Caco-2 (cell line): ENCODE measurements at regions not wholly inside any gene's neighbourhood (a gene's known extent, or its start where the extent isn't known, plus 50 kb on each side); places are given as distances from the start of the nearest gene placed in this dataset.

Experiments
- BruUV-seq: library from RNA; stranded (reverse); fragments of 400-500 nt; replicated peaks from 2 replicates; lab custom pipeline; 2021; lab: Mats Ljungman, UMichigan
- CTCF ChIA-PET: fragments of 300-600 bp; sonication (Branson Sonifier 250); formaldehyde crosslinking; loops from one replicate; lab custom pipeline; 2022; ENCODE audit warnings: antibody characterized with exemption; lab: Charles Lee
- POLR2A ChIA-PET: fragments of 300-600 bp; sonication (Branson Sonifier 250); formaldehyde crosslinking; loops from one replicate; lab custom pipeline; 2022; ENCODE audit warnings: antibody characterized with exemption; lab: Charles Lee
- DNase-seq, 2 experiments: peaks; one replicate each; pipeline versions ENCODE4 v3.0.0 to v3.0.0-alpha.2; 2020 to 2022
- H3K27me3 ChIP-seq: replicated peaks from 2 replicates; pipeline ENCODE4 v1.6.0; 2011; ENCODE audit warnings: low read length; ENCODE audit not compliant: control insufficient read depth, insufficient read depth
- H3K36me3 ChIP-seq: 2 replicates; pipeline ENCODE4 v1.5.1; 2011; ENCODE audit warnings: low read length; ENCODE audit not compliant: control insufficient read depth, insufficient read depth
- H3K4me1 ChIP-seq: fragments of 250-450 bp; sonication (Bioruptor Pico); 2 replicates; pipeline ENCODE4 v1.5.1; 2020; ENCODE audit warnings: mild to moderate bottlenecking
- H3K4me3 ChIP-seq: 2 replicates; pipeline ENCODE4 v1.5.1; 2011; ENCODE audit warnings: low read depth, mild to moderate bottlenecking, control low read depth, low read length
- H3K9me3 ChIP-seq: fragments of 250-450 bp; sonication (Bioruptor Pico); 2 replicates; pipeline ENCODE4 v1.5.1; 2020; ENCODE audit warnings: mild to moderate bottlenecking, moderate library complexity
- H3K27ac Mint-ChIP-seq: one replicate; pipeline ENCODE4 v1.8.0; 2022; ENCODE audit warnings: mixed read lengths; ENCODE audit not compliant: unreplicated experiment
- H3K27me3 Mint-ChIP-seq: one replicate; pipeline ENCODE4 v1.8.0; 2022; ENCODE audit warnings: mixed read lengths; ENCODE audit not compliant: insufficient read depth, unreplicated experiment
- H3K36me3 Mint-ChIP-seq: one replicate; pipeline ENCODE4 v1.8.0; 2022; ENCODE audit warnings: mild to moderate bottlenecking, mixed read lengths; ENCODE audit not compliant: insufficient read depth, unreplicated experiment
- H3K4me1 Mint-ChIP-seq: one replicate; pipeline ENCODE4 v1.8.0; 2022; ENCODE audit warnings: low read depth, mixed read lengths; ENCODE audit not compliant: unreplicated experiment
- H3K4me3 Mint-ChIP-seq: one replicate; pipeline ENCODE4 v1.8.0; 2022; ENCODE audit warnings: mild to moderate bottlenecking, moderate library complexity, mixed read lengths; ENCODE audit not compliant: unreplicated experiment
- H3K9me3 Mint-ChIP-seq: one replicate; pipeline ENCODE4 v1.8.0; 2022; ENCODE audit warnings: mixed read lengths; ENCODE audit not compliant: unreplicated experiment
- CTCF ChIP-seq, 2 experiments: fragments of 200-600 bp in 1 of 2; IDR thresholded peaks; 1 replicate in 1 of 2; 2 replicates in 1 of 2; pipeline versions ENCODE4 v1.5.1 to v1.8.0; 2011 to 2022; ENCODE audit warnings: antibody characterized with exemption in 1 of 2, control low read depth in 1 of 2, inconsistent platforms in 1 of 2, low read depth in 1 of 2, low read length in 1 of 2, mild to moderate bottlenecking in 1 of 2, moderate library complexity in 1 of 2; ENCODE audit not compliant: insufficient read depth in 1 of 2, severe bottlenecking in 1 of 2, unreplicated experiment in 1 of 2
- intact Hi-C: fragments of 100-400 bp; cut with micrococcal nuclease; formaldehyde crosslinking; loops from one replicate; pipeline ENCODE4 v1.10.0; 2022; ENCODE audit not compliant: unreplicated experiment

- no TSS peak for BruUV-seq
- Histone ChIP-seq H3K4me3 (no peak overlapping the region), H3K9me3 (no peaks in the 10 kb centered on the region), H3K36me3 (no peaks in the 10 kb centered on the region), H3K4me1 (no peaks in the 10 kb centered on the region), H3K27me3 (no peaks in the 10 kb centered on the region)
- no peaks in the 10 kb centered on the region for H3K27me3 Mint-ChIP-seq
- H3K36me3 Mint-ChIP-seq = no peaks in the 10 kb centered on the region
- intact Hi-C loops = no loop called here
- ChIA-PET CTCF (no interaction called here), POLR2A (no interaction called here)
- no peaks in the 10 kb centered on the region for H3K4me1 Mint-ChIP-seq
- no peak overlapping the region for H3K4me3 Mint-ChIP-seq
- TF ChIP-seq CTCF (IDR thresholded peaks at IDR 0.05; ENCODE audit: insufficient read depth in 1 of 2, low read depth in 1 of 2, low read length in 1 of 2, severe bottlenecking in 1 of 2, unreplicated experiment in 1 of 2) = no peak
- peaks cover 16% of the 10 kb centered on the region for H3K9me3 Mint-ChIP-seq
- no peak for DNase-seq
- no peak overlapping the region for H3K27ac Mint-ChIP-seq
These were observed 77.5 kb upstream of the CPSF6 start for GRCh38 chr12:69161829-69162228.

- POLR2A ChIA-PET = no interaction called here
- intact Hi-C loops = no loop called here
These were observed 75.5 kb upstream of the CPSF6 start for GRCh38 chr12:69163681-69164362.

GRCh38 chr12:69167648-69168165 is 71.7 kb upstream of the CPSF6 start:
- Mint-ChIP-seq H3K36me3 (no peaks in the 10 kb centered on the region), H3K9me3 (no peaks in the 10 kb centered on the region), H3K27ac (no peak overlapping the region), H3K4me3 (no peak overlapping the region), H3K27me3 (no peaks in the 10 kb centered on the region), H3K4me1 (no peaks in the 10 kb centered on the region)
- no peaks in the 10 kb centered on the region for H3K4me1 ChIP-seq
- no peak for TF ChIP-seq CTCF (IDR thresholded peaks at IDR 0.05; ENCODE audit: insufficient read depth in 1 of 2, low read depth in 1 of 2, low read length in 1 of 2, severe bottlenecking in 1 of 2, unreplicated experiment in 1 of 2)
- no peak overlapping the region for H3K4me3 ChIP-seq
- H3K27me3 ChIP-seq = no peaks in the 10 kb centered on the region
- no peaks in the 10 kb centered on the region for H3K9me3 ChIP-seq
- no peaks in the 10 kb centered on the region for H3K36me3 ChIP-seq
- intact Hi-C loops = no loop called here
- DNase-seq = no peak
- no TSS peak for BruUV-seq
- ChIA-PET CTCF (no interaction called here), POLR2A (no interaction called here)

More at GRCh38 chr12:69163681-69164362, 75.5 kb upstream of the CPSF6 start:
- Histone ChIP-seq H3K4me3 (no peak overlapping the region), H3K9me3 (no peaks in the 10 kb centered on the region), H3K36me3 (no peaks in the 10 kb centered on the region), H3K27me3 (no peaks in the 10 kb centered on the region), H3K4me1 (no peaks in the 10 kb centered on the region)
- no peak for TF ChIP-seq CTCF (IDR thresholded peaks at IDR 0.05; ENCODE audit: insufficient read depth in 1 of 2, low read depth in 1 of 2, low read length in 1 of 2, severe bottlenecking in 1 of 2, unreplicated experiment in 1 of 2)
- Mint-ChIP-seq H3K9me3 (peaks cover 16% of the 10 kb centered on the region), H3K36me3 (no peaks in the 10 kb centered on the region), H3K27ac (no peak overlapping the region), H3K4me3 (no peak overlapping the region), H3K27me3 (no peaks in the 10 kb centered on the region), H3K4me1 (no peaks in the 10 kb centered on the region)
- DNase-seq = no peak
- no TSS peak for BruUV-seq
- CTCF ChIA-PET = no interaction called here
